WTC11 (cell line): ENCODE measurements at regions not wholly inside any gene's neighbourhood (a gene's known extent, or its start where the extent isn't known, plus 50 kb on each side); places are given as distances from the start of the nearest gene placed in this dataset.

Experiments used
- FOXK1 ChIP-seq: sonication (generic); formaldehyde crosslinking; IDR thresholded peaks from 2 replicates; pipeline ENCODE4 v1.8.0; 2022; ENCODE audit warnings: mild to moderate bottlenecking, moderate library complexity, missing genetic modification reagents
- GABPB1 ChIP-seq: sonication (generic); formaldehyde crosslinking; IDR thresholded peaks from 2 replicates; pipeline ENCODE4 v1.8.1; 2023; ENCODE audit warnings: mild to moderate bottlenecking, missing genetic modification reagents
- TEAD4 ChIP-seq: sonication (generic); formaldehyde crosslinking; IDR thresholded peaks from 2 replicates; pipeline ENCODE4 v1.8.0; 2022; ENCODE audit warnings: mild to moderate bottlenecking, missing genetic modification reagents
- ZNF263 ChIP-seq: sonication (generic); formaldehyde crosslinking; IDR thresholded peaks from 2 replicates; pipeline ENCODE4 v1.8.1; 2022; ENCODE audit warnings: low read depth, mild to moderate bottlenecking, moderate library complexity, missing genetic modification reagents
- ZNF396 ChIP-seq: fragments of 250-450 bp; sonication (Bioruptor Pico); IDR thresholded peaks from 2 replicates; pipeline ENCODE4 v1.8.0; 2021; ENCODE audit warnings: mild to moderate bottlenecking, moderate library complexity, borderline replicate concordance
- TF ChIP-seq, protein P1 (sequence below): sonication (generic); formaldehyde crosslinking; IDR thresholded peaks from 2 replicates; pipeline ENCODE4 v1.8.0; 2022; ENCODE audit warnings: missing genetic modification reagents
- TF ChIP-seq, protein P2 (sequence below): fragments of 250-450 bp; sonication (Bioruptor Pico); conservative IDR thresholded peaks from 2 replicates; pipeline ENCODE4 v1.9.0; 2021; ENCODE audit warnings: mild to moderate bottlenecking
- TF ChIP-seq, protein P3 (sequence below): fragments of 250-450 bp; sonication (Bioruptor Pico); IDR thresholded peaks from 2 replicates; pipeline ENCODE4 v1.8.0; 2021; ENCODE audit warnings: mild to moderate bottlenecking
- TF ChIP-seq, protein P4 (sequence below): sonication (generic); formaldehyde crosslinking; IDR thresholded peaks from 2 replicates; pipeline ENCODE4 v1.8.1; 2022; ENCODE audit warnings: low read depth, missing genetic modification reagents, borderline replicate concordance
- TF ChIP-seq, protein P5 (sequence below): fragments of 250-450 bp; sonication (Bioruptor Pico); IDR thresholded peaks from 2 replicates; pipeline ENCODE4 v1.9.0; 2021; ENCODE audit warnings: mild to moderate bottlenecking, borderline replicate concordance
- TF ChIP-seq, protein P6 (sequence below): fragments of 250-450 bp; sonication (Bioruptor Pico); IDR thresholded peaks from 2 replicates; pipeline ENCODE4 v1.9.0; 2021; ENCODE audit warnings: moderate library complexity, mild to moderate bottlenecking, inconsistent platforms, borderline replicate concordance
- TF ChIP-seq, protein P7 (sequence below): sonication (generic); formaldehyde crosslinking; IDR thresholded peaks from 2 replicates; pipeline ENCODE4 v1.8.1; 2023; ENCODE audit warnings: mild to moderate bottlenecking, missing genetic modification reagents

DNA sequence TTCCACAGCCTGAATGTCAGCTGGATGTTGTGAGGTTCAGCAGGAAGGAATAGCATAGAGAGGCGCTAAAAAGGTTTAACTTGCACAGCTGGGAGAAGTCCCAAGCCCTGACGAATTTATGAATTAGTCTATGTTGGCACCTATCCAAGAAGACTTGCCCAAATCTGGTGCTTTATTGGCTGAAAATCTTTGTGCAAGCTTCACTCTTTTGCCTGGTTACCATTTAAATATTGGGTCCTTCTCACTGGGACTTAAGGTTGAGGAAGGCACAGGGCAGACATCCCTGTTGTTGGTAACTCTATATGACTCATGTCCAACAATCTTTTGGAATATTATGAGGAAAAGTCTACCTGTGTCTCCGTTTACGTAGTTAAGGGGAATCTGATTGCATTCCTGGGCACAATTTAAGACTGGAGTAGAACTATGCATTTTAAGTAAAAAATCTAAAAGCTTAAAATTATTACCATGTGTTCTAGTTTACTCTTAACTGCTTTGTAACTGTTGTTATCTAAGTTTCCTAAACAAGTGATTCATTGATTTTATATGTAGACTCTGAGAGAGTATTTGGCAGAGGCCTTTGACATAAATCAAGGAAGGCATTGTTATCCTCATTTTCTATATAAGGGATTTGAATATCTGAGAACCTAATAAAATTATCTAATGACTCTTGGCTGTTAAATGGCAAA lies 181.7 kb upstream of the DPYD start (continued):
- TF ChIP-seq, protein P1, sequence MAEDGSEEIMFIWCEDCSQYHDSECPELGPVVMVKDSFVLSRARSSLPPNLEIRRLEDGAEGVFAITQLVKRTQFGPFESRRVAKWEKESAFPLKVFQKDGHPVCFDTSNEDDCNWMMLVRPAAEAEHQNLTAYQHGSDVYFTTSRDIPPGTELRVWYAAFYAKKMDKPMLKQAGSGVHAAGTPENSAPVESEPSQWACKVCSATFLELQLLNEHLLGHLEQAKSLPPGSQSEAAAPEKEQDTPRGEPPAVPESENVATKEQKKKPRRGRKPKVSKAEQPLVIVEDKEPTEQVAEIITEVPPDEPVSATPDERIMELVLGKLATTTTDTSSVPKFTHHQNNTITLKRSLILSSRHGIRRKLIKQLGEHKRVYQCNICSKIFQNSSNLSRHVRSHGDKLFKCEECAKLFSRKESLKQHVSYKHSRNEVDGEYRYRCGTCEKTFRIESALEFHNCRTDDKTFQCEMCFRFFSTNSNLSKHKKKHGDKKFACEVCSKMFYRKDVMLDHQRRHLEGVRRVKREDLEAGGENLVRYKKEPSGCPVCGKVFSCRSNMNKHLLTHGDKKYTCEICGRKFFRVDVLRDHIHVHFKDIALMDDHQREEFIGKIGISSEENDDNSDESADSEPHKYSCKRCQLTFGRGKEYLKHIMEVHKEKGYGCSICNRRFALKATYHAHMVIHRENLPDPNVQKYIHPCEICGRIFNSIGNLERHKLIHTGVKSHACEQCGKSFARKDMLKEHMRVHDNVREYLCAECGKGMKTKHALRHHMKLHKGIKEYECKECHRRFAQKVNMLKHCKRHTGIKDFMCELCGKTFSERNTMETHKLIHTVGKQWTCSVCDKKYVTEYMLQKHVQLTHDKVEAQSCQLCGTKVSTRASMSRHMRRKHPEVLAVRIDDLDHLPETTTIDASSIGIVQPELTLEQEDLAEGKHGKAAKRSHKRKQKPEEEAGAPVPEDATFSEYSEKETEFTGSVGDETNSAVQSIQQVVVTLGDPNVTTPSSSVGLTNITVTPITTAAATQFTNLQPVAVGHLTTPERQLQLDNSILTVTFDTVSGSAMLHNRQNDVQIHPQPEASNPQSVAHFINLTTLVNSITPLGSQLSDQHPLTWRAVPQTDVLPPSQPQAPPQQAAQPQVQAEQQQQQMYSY, result no peak
- TF ChIP-seq, protein P2, sequence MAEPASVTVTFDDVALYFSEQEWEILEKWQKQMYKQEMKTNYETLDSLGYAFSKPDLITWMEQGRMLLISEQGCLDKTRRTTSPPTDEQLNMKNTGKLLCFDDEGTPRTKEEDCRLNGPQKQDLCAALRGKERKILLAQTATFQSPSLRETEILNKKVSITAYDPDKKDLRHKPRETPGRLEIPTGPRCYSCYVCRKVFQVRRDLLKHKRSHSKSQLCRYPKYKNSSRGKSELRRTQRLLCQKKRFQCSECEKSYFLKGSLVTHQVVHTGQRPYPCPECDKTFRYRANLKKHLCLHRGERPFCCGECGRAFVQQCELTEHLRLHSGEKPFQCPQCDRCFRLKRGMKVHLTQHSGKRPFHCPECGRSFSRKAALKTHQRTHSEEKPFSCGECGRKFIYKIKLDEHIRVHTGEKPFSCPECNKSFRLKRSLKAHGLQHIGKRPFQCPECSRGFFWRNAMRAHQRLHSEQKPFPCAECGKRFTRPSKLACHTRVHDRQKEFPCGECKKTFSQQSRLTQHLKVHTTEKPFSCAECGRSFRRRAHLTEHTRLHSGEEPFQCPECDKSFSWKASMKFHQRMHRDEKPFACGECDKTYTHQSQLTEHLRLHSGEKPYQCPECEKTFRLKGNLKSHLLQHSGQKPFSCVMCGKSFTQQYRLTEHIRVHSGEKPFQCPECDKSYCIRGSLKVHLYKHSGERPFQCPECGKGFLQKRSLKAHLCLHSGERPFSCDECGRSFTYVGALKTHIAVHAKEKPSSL (CRISPR knock-in tag), result no peak
- no peak for TF ChIP-seq ZNF396 (CRISPR knock-in tag)
- TF ChIP-seq TEAD4 (CRISPR knock-in tag), result no peak
- TF ChIP-seq, protein P3, sequence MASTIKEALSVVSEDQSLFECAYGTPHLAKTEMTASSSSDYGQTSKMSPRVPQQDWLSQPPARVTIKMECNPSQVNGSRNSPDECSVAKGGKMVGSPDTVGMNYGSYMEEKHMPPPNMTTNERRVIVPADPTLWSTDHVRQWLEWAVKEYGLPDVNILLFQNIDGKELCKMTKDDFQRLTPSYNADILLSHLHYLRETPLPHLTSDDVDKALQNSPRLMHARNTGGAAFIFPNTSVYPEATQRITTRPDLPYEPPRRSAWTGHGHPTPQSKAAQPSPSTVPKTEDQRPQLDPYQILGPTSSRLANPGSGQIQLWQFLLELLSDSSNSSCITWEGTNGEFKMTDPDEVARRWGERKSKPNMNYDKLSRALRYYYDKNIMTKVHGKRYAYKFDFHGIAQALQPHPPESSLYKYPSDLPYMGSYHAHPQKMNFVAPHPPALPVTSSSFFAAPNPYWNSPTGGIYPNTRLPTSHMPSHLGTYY, result no peak
- no peak for TF ChIP-seq ZNF263 (CRISPR knock-in tag)
- TF ChIP-seq, protein P4, sequence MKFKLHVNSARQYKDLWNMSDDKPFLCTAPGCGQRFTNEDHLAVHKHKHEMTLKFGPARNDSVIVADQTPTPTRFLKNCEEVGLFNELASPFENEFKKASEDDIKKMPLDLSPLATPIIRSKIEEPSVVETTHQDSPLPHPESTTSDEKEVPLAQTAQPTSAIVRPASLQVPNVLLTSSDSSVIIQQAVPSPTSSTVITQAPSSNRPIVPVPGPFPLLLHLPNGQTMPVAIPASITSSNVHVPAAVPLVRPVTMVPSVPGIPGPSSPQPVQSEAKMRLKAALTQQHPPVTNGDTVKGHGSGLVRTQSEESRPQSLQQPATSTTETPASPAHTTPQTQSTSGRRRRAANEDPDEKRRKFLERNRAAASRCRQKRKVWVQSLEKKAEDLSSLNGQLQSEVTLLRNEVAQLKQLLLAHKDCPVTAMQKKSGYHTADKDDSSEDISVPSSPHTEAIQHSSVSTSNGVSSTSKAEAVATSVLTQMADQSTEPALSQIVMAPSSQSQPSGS (CRISPR knock-in tag), result no peak
- TF ChIP-seq, protein P5, sequence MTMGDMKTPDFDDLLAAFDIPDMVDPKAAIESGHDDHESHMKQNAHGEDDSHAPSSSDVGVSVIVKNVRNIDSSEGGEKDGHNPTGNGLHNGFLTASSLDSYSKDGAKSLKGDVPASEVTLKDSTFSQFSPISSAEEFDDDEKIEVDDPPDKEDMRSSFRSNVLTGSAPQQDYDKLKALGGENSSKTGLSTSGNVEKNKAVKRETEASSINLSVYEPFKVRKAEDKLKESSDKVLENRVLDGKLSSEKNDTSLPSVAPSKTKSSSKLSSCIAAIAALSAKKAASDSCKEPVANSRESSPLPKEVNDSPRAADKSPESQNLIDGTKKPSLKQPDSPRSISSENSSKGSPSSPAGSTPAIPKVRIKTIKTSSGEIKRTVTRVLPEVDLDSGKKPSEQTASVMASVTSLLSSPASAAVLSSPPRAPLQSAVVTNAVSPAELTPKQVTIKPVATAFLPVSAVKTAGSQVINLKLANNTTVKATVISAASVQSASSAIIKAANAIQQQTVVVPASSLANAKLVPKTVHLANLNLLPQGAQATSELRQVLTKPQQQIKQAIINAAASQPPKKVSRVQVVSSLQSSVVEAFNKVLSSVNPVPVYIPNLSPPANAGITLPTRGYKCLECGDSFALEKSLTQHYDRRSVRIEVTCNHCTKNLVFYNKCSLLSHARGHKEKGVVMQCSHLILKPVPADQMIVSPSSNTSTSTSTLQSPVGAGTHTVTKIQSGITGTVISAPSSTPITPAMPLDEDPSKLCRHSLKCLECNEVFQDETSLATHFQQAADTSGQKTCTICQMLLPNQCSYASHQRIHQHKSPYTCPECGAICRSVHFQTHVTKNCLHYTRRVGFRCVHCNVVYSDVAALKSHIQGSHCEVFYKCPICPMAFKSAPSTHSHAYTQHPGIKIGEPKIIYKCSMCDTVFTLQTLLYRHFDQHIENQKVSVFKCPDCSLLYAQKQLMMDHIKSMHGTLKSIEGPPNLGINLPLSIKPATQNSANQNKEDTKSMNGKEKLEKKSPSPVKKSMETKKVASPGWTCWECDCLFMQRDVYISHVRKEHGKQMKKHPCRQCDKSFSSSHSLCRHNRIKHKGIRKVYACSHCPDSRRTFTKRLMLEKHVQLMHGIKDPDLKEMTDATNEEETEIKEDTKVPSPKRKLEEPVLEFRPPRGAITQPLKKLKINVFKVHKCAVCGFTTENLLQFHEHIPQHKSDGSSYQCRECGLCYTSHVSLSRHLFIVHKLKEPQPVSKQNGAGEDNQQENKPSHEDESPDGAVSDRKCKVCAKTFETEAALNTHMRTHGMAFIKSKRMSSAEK (CRISPR knock-in tag), result no peak
- TF ChIP-seq GABPB1 (CRISPR knock-in tag), result no peak
- TF ChIP-seq, protein P6, sequence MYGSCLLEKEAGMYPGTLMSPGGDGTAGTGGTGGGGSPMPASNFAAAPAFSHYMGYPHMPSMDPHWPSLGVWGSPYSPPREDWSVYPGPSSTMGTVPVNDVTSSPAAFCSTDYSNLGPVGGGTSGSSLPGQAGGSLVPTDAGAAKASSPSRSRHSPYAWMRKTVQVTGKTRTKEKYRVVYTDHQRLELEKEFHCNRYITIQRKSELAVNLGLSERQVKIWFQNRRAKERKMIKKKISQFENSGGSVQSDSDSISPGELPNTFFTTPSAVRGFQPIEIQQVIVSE (CRISPR knock-in tag), result no peak
- no peak for TF ChIP-seq FOXK1 (CRISPR knock-in tag)
- TF ChIP-seq, protein P7, sequence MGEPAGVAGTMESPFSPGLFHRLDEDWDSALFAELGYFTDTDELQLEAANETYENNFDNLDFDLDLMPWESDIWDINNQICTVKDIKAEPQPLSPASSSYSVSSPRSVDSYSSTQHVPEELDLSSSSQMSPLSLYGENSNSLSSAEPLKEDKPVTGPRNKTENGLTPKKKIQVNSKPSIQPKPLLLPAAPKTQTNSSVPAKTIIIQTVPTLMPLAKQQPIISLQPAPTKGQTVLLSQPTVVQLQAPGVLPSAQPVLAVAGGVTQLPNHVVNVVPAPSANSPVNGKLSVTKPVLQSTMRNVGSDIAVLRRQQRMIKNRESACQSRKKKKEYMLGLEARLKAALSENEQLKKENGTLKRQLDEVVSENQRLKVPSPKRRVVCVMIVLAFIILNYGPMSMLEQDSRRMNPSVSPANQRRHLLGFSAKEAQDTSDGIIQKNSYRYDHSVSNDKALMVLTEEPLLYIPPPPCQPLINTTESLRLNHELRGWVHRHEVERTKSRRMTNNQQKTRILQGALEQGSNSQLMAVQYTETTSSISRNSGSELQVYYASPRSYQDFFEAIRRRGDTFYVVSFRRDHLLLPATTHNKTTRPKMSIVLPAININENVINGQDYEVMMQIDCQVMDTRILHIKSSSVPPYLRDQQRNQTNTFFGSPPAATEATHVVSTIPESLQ (CRISPR knock-in tag), result no peak
